Naive thymus-derived CD4-positive, alpha-beta T cell (primary cell): ENCODE measurements at regions not wholly inside any gene's neighbourhood (a gene's known extent, or its start where the extent isn't known, plus 50 kb on each side); places are given as distances from the start of the nearest gene placed in this dataset.

ENCODE experiments used
- ATAC-seq: fragments of 150-1000 bp; cut with Tn5 transposase; 2 replicates; pipeline ENCODE4 v1.10.0; 2021; ENCODE audit warnings: mild to moderate bottlenecking, moderate library complexity
- CTCF ChIA-PET: fragments of 350-600 bp; sonication (Branson Sonifier 250); formaldehyde crosslinking; loops from one replicate; lab custom pipeline; 2021; ENCODE audit warnings: antibody characterized with exemption; lab: Charles Lee
- POLR2A ChIA-PET: fragments of 350-600 bp; sonication (Branson Sonifier 250); formaldehyde crosslinking; loops from one replicate; lab custom pipeline; 2021; ENCODE audit warnings: antibody characterized with exemption, inconsistent platforms; lab: Charles Lee
- DNase-seq, 9 donors: peaks; one replicate each; pipeline versions ENCODE4 v3.0.0 to v3.0.0-alpha.2; 2020 to 2022; ENCODE audit warnings: mixed read lengths in 1 of 9
- H3K27ac ChIP-seq: one replicate; pipeline ENCODE4 v1.7.0; 2013; ENCODE audit warnings: mild to moderate bottlenecking, low read depth, low read length, moderate library complexity
- H3K27me3 ChIP-seq, 2 donors: one replicate each; pipeline ENCODE4 v1.7.0; 2013; ENCODE audit warnings: low read length in 2 of 2, mild to moderate bottlenecking in 2 of 2, moderate library complexity in 2 of 2; ENCODE audit not compliant: control insufficient read depth in 2 of 2, insufficient read depth in 2 of 2
- H3K36me3 ChIP-seq, 3 experiments: 1 replicate in 2 of 3; 2 replicates in 1 of 3; pipeline ENCODE4 v1.7.0; 2013; ENCODE audit warnings: low read length in 3 of 3, mild to moderate bottlenecking in 3 of 3, moderate library complexity in 1 of 3; ENCODE audit not compliant: insufficient read depth in 3 of 3, control insufficient read depth in 2 of 3
- H3K4me1 ChIP-seq, 2 donors: one replicate each; pipeline ENCODE4 v1.7.0; 2013; ENCODE audit warnings: low read length in 2 of 2, mild to moderate bottlenecking in 2 of 2, moderate library complexity in 1 of 2; ENCODE audit not compliant: control insufficient read depth in 2 of 2, insufficient read depth in 2 of 2
- H3K4me3 ChIP-seq: 2 replicates; pipeline ENCODE4 v1.7.0; 2013; ENCODE audit warnings: mild to moderate bottlenecking, low read length
- H3K9me3 ChIP-seq, 3 experiments: 1 replicate in 2 of 3; 2 replicates in 1 of 3; pipeline ENCODE4 v1.7.0; 2013; ENCODE audit warnings: low read length in 3 of 3; ENCODE audit not compliant: control insufficient read depth in 2 of 3
- H3K27ac Mint-ChIP-seq, 9 donors: one replicate each; pipeline ENCODE4 v1.8.0; 2020 to 2022; ENCODE audit warnings: mixed read lengths in 9 of 9, mild to moderate bottlenecking in 8 of 9, moderate library complexity in 5 of 9, inconsistent platforms in 2 of 9
- H3K27me3 Mint-ChIP-seq, 5 donors: one replicate each; pipeline ENCODE4 v1.8.0; 2021 to 2022; ENCODE audit warnings: mixed read lengths in 5 of 5, mild to moderate bottlenecking in 1 of 5
- H3K36me3 Mint-ChIP-seq, 5 donors: one replicate each; pipeline ENCODE4 v1.8.0; 2020 to 2022; ENCODE audit warnings: mixed read lengths in 5 of 5, mild to moderate bottlenecking in 3 of 5, inconsistent platforms in 1 of 5
- H3K4me1 Mint-ChIP-seq, 7 donors: one replicate each; pipeline ENCODE4 v1.8.0; 2020 to 2022; ENCODE audit warnings: mixed read lengths in 7 of 7, mild to moderate bottlenecking in 3 of 7, inconsistent platforms in 1 of 7
- H3K4me3 Mint-ChIP-seq, 10 donors: one replicate each; pipeline ENCODE4 v1.8.0; 2020 to 2022; ENCODE audit warnings: mild to moderate bottlenecking in 10 of 10, mixed read lengths in 10 of 10, moderate library complexity in 6 of 10, inconsistent platforms in 2 of 10
- H3K9me3 Mint-ChIP-seq, 11 donors: one replicate each; pipeline ENCODE4 v1.8.0; 2020 to 2022; ENCODE audit warnings: mixed read lengths in 11 of 11, mild to moderate bottlenecking in 4 of 11, inconsistent platforms in 1 of 11, moderate library complexity in 1 of 11
- intact Hi-C, 2 donors: fragments of 100-400 bp; cut with micrococcal nuclease; formaldehyde crosslinking; loops; one replicate each; pipeline ENCODE4 v1.15.1; 2023

DNA sequence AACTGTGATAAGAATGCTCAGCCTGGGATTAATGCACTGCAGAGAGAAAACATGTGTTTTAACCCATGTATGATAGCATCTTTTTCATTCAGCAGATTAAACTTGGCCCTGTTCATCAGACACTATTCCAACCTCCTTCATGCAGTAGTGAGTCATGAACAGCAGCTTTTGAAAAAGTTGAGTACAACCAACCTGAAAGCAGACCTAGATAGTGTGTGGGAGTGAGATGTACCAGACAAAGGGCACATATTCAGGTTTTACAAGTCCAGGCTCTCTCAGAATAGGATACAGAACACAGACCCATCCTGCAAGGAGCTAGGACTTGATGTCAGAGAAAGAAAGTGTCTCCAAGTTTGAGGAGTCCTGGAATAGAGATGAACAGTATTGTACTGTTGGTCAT is 237.3 kb upstream of the STS start:
- Mint-ChIP-seq H3K27ac (no peak overlapping the region), H3K36me3 (peaks cover 0 to 4% (median 0%) of the 10 kb centered on the region in 5 donors), H3K4me1 (peaks cover 0 to 5% (median 0%) of the 10 kb centered on the region in 7 donors), H3K9me3 (no peaks in the 10 kb centered on the region), H3K27me3 (no peaks in the 10 kb centered on the region), H3K4me3 (no peak overlapping the region)
- Histone ChIP-seq H3K4me3 (no peak overlapping the region), H3K4me1 (no peaks in the 10 kb centered on the region), H3K9me3 (no peaks in the 10 kb centered on the region), H3K36me3 (no peaks in the 10 kb centered on the region), H3K27me3 (no peaks in the 10 kb centered on the region), H3K27ac (no peak overlapping the region)
- ChIA-PET POLR2A (no interaction called here), CTCF (no interaction called here)
- no peak for ATAC-seq
- DNase-seq = no peak
- intact Hi-C loops = no loop called here

DNA sequence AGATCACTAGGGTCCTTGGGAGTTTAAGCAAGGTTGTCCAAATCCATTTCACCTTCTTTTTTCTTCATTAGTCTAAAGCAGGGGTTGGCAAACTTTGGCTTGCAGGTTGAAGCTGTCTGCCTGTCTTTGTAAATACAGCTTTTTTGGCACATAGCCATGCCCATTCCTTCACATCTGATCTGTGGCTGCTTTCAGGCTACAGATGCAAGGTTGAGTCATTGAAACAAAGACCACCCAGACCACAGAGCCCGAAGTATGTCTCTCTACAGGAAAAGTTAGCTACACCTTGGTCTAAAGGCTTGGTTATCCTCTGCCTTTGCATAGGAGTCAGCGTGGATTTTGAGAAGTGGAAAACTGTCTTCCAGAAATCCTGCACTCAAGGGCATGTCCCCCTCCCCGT is 238.1 kb upstream of the STS start:
- peaks cover 0 to 5% (median 0%) of the 10 kb centered on the region in 7 donors for H3K4me1 Mint-ChIP-seq
- Histone ChIP-seq H3K4me1 (no peaks in the 10 kb centered on the region), H3K9me3 (no peaks in the 10 kb centered on the region), H3K27me3 (no peaks in the 10 kb centered on the region), H3K4me3 (no peak overlapping the region), H3K27ac (no peak overlapping the region), H3K36me3 (no peaks in the 10 kb centered on the region)
- H3K4me3 Mint-ChIP-seq = no peak overlapping the region
- DNase-seq (no peak), ATAC-seq (no peak)
- peaks cover 0 to 7% (median 0%) of the 10 kb centered on the region in 5 donors for H3K36me3 Mint-ChIP-seq
- CTCF ChIA-PET = no interaction called here
- no peak overlapping the region for H3K27ac Mint-ChIP-seq
- H3K9me3 Mint-ChIP-seq = no peaks in the 10 kb centered on the region
- intact Hi-C loops = no loop called here
- H3K27me3 Mint-ChIP-seq = no peaks in the 10 kb centered on the region
- POLR2A ChIA-PET = no interaction called here

DNA sequence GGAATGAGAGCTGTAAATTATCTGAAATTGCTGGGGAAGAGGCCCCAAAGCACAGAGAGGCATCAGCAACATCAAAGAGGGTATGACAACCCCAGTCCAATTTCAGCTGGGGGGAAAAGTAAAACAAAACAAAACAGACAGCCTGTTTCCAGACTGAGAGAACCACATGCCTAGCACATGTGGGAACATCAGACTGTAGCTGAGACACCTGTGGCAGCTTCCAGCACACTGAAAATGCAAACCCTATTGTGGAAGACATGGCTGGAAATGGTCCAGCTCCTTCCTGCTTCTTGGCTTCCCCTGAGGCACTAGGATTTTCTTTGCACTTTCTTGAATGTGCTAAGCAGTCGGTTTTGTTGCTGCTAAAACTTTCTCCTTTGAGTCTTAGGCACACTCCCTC is 240.9 kb upstream of the STS start:
- Histone ChIP-seq H3K4me3 (no peak overlapping the region), H3K27me3 (no peaks in the 10 kb centered on the region), H3K9me3 (no peaks in the 10 kb centered on the region), H3K4me1 (no peaks in the 10 kb centered on the region), H3K27ac (no peak overlapping the region), H3K36me3 (no peaks in the 10 kb centered on the region)
- Mint-ChIP-seq H3K27ac (no peak overlapping the region), H3K9me3 (peaks cover 0 to 2% (median 0%) of the 10 kb centered on the region in 11 donors), H3K27me3 (no peaks in the 10 kb centered on the region), H3K36me3 (peaks cover 0 to 7% (median 0%) of the 10 kb centered on the region in 5 donors), H3K4me1 (peaks cover 0 to 5% (median 0%) of the 10 kb centered on the region in 7 donors), H3K4me3 (no peak overlapping the region)
- ChIA-PET CTCF (no interaction called here), POLR2A (no interaction called here)
- ATAC-seq (no peak), DNase-seq (no peak)
- intact Hi-C loops = no loop called here

DNA sequence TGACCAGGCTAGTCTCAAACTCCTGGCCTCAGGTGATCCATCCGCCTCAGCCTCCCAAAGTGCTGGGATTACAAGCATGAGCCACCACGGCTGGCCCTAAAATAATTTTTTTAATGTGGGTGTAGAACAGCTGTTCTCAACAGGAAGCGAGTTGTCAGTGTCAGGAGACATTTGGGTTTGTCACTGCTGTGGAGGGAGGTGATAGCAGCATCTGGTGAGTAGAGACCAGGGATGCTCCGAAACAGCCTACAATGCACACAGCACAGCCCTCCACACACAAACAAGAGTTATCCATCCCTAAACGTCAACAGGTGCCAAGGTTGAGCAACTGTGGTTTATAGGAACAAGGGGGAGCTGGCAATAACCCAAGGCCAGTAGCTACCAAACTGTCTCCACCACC is 243.4 kb upstream of the STS start:
- CTCF ChIA-PET = no interaction called here
- Mint-ChIP-seq H3K9me3 (peaks cover 0 to 2% (median 0%) of the 10 kb centered on the region in 11 donors), H3K27ac (no peak overlapping the region), H3K36me3 (peaks cover 0 to 7% (median 0%) of the 10 kb centered on the region in 5 donors), H3K4me1 (no peaks in the 10 kb centered on the region), H3K27me3 (no peaks in the 10 kb centered on the region), H3K4me3 (no peak overlapping the region)
- POLR2A ChIA-PET = no interaction called here
- Histone ChIP-seq H3K9me3 (no peaks in the 10 kb centered on the region), H3K27ac (no peak overlapping the region), H3K4me1 (no peaks in the 10 kb centered on the region), H3K4me3 (no peak overlapping the region), H3K36me3 (no peaks in the 10 kb centered on the region), H3K27me3 (no peaks in the 10 kb centered on the region)
- intact Hi-C loops = no loop called here
- ATAC-seq = no peak
- DNase-seq = no peak

DNA sequence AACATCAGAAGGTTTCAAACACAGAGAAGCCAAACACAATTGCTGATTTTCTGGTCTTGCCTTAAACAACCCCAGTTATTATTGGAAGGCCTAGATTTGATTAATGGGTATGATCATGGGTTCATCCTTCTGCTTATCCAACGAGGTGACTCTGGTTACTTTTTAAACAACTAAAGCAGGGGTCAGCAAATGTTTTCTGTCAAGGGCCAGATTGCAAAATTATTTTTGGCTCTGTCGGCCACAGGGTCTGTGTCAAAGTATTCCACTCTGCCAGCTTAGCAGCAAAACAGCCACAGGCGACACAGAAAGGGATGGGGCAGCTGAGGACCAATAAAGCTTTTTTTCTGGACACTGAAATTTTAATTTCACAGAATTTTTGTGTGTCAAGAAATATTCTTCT is 249.1 kb upstream of the STS start:
- intact Hi-C loops = no loop called here
- Histone ChIP-seq H3K9me3 (no peaks in the 10 kb centered on the region), H3K4me3 (no peak overlapping the region), H3K27me3 (no peaks in the 10 kb centered on the region), H3K36me3 (no peaks in the 10 kb centered on the region), H3K4me1 (no peaks in the 10 kb centered on the region), H3K27ac (no peak overlapping the region)
- ChIA-PET POLR2A (no interaction called here), CTCF (no interaction called here)
- no peaks in the 10 kb centered on the region for H3K27me3 Mint-ChIP-seq
- no peak overlapping the region for H3K4me3 Mint-ChIP-seq
- no peak overlapping the region for H3K27ac Mint-ChIP-seq
- peaks cover 0 to 7% (median 0%) of the 10 kb centered on the region in 11 donors for H3K9me3 Mint-ChIP-seq
- H3K4me1 Mint-ChIP-seq = no peaks in the 10 kb centered on the region
- ATAC-seq = no peak
- no peaks in the 10 kb centered on the region for H3K36me3 Mint-ChIP-seq
- DNase-seq = no peak

DNA sequence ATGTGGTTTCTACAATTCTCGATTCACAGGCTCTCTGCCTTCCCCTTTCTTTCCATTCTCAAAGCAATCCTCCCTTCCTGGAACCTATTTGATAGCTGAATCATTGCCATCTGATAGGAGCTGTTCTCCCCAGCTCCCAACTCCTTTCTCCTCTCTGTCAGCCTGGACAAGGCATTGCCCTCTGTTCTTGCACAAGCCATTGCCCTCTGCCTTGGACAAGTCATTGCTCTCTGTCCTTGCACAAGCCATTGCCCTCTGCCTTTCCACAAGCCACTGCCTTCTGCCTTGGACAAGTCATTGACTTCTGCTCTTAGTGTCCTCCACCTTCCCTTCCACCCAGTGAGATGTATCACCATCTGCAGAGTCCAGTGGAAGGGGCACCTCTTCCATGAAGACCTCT is 256.1 kb upstream of the STS start:
- H3K27ac ChIP-seq = no peak overlapping the region
- Mint-ChIP-seq H3K27me3 (no peaks in the 10 kb centered on the region), H3K4me1 (no peaks in the 10 kb centered on the region), H3K27ac (peak overlapping the region in 1 of 9 donors; percentile 48), H3K9me3 (peaks cover 0 to 16% (median 5%) of the 10 kb centered on the region in 11 donors), H3K36me3 (peaks cover 0 to 6% (median 0%) of the 10 kb centered on the region in 5 donors), H3K4me3 (no peak overlapping the region)
- H3K9me3 ChIP-seq = no peaks in the 10 kb centered on the region
- DNase-seq = no peak
- no peaks in the 10 kb centered on the region for H3K36me3 ChIP-seq
- ChIA-PET CTCF (no interaction called here), POLR2A (no interaction called here)
- intact Hi-C loops = no loop called here
- H3K4me1 ChIP-seq = no peaks in the 10 kb centered on the region
- H3K4me3 ChIP-seq = no peak overlapping the region
- no peaks in the 10 kb centered on the region for H3K27me3 ChIP-seq
- no peak for ATAC-seq

DNA sequence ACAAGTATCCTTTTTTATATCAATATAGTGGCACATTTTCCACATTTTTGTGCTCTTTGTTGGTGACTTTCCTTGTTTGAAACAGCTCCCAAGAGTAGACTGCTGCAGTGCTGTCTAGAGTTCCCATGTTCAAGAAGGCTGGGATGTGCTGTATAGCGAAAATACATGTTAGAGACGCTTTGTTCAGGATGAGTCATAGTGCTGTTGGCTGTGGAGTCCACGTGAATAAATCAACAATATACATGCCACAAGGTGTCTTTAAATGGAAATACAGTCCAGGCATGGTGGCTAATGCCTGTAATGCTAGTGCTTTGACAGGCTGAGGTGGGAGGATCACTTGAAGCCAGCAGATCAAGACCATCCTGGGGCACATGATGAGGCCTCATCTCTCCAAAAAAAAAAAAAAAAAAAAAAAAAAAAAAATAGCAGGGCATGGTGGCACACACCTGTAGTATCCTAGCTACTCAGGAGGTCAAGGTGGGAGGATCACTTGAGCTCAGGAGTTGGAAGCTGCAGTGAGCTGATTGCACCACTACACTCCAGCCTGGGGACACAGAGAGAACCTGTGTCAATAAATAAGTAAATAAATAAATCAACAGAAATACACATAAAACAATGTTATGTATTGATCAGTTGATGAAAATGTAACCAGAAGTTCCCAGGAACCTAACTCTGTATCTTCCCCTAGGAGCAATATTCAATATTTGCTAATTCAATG is 256.8 kb upstream of the STS start:
- ATAC-seq (no peak), DNase-seq (no peak)
- Mint-ChIP-seq H3K4me3 (no peak overlapping the region), H3K4me1 (no peaks in the 10 kb centered on the region), H3K27ac (no peak overlapping the region), H3K9me3 (peaks cover 0 to 16% (median 5%) of the 10 kb centered on the region in 11 donors), H3K36me3 (peaks cover 0 to 6% (median 0%) of the 10 kb centered on the region in 5 donors), H3K27me3 (no peaks in the 10 kb centered on the region)
- intact Hi-C loops = no loop called here
- Histone ChIP-seq H3K4me1 (no peaks in the 10 kb centered on the region), H3K27me3 (no peaks in the 10 kb centered on the region), H3K27ac (no peak overlapping the region), H3K36me3 (no peaks in the 10 kb centered on the region), H3K4me3 (no peak overlapping the region), H3K9me3 (no peaks in the 10 kb centered on the region)
- POLR2A ChIA-PET = no interaction called here
- CTCF ChIA-PET = no interaction called here
